SK-N-SH treated with all-trans-retinoic acid at 6 μM for 48 hours (cell line): ENCODE measurements at regions not wholly inside any gene's neighbourhood (a gene's known extent, or its start where the extent isn't known, plus 50 kb on each side); places are given as distances from the start of the nearest gene placed in this dataset.
A peak's percentile ranks its signal among the peaks of the same experiment; 100 is the strongest.
"Not testable (repeated sequence)": the region's sequence is repeated elsewhere in the genome, so short reads cannot be mapped to it uniquely, and the experiment has no call there.

Experiments
- ATAC-seq: fragments of 200-7000 bp; cut with Tn5 transposase; 3 replicates; pipeline ENCODE4 v1.9.1; 2020; ENCODE audit warnings: mild to moderate bottlenecking, moderate library complexity
- BACH2 ChIP-seq: fragments of 250-450 bp; sonication (Bioruptor Pico); IDR thresholded peaks from 2 replicates; pipeline ENCODE4 v1.9.0; 2021; ENCODE audit warnings: mild to moderate bottlenecking, borderline replicate concordance
- CSDC2 ChIP-seq: fragments of 250-450 bp; sonication (Bioruptor Pico); IDR thresholded peaks from 2 replicates; pipeline ENCODE4 v1.5.0; 2020; ENCODE audit warnings: mild to moderate bottlenecking, moderate library complexity
- ISL1 ChIP-seq: fragments of 250-450 bp; sonication (Bioruptor Pico); IDR thresholded peaks from 2 replicates; pipeline ENCODE4 v2.1.2; 2022; ENCODE audit warnings: mild to moderate bottlenecking, moderate library complexity
- OSR1 ChIP-seq: fragments of 250-450 bp; sonication (Bioruptor Pico); IDR thresholded peaks from 2 replicates; pipeline ENCODE4 v1.8.0; 2022; ENCODE audit warnings: moderate library complexity, mild to moderate bottlenecking, inconsistent platforms
- PATZ1 ChIP-seq: fragments of 250-450 bp; sonication (Bioruptor Pico); IDR thresholded peaks from 2 replicates; pipeline ENCODE4 v1.8.0; 2020; ENCODE audit warnings: mild to moderate bottlenecking, moderate library complexity, borderline replicate concordance
- POU6F1 ChIP-seq: fragments of 250-450 bp; sonication (Bioruptor Pico); IDR thresholded peaks from 2 replicates; pipeline ENCODE4 v1.8.0; 2021; ENCODE audit warnings: low read depth, mild to moderate bottlenecking, moderate library complexity, borderline replicate concordance
- PPARA ChIP-seq: fragments of 250-450 bp; sonication (Bioruptor Pico); IDR thresholded peaks from 2 replicates; pipeline ENCODE4 v1.5.0; 2020; ENCODE audit warnings: mild to moderate bottlenecking, borderline replicate concordance
- RARB ChIP-seq: fragments of 250-450 bp; sonication (Bioruptor Pico); IDR thresholded peaks from 2 replicates; pipeline ENCODE4 v1.8.0; 2021; ENCODE audit warnings: mild to moderate bottlenecking, moderate library complexity
- SNAI2 ChIP-seq: fragments of 250-450 bp; sonication (Bioruptor Pico); IDR thresholded peaks from 2 replicates; pipeline ENCODE4 v1.5.0; 2020; ENCODE audit warnings: mild to moderate bottlenecking, moderate library complexity
- TCF4 ChIP-seq: fragments of 250-450 bp; sonication (Bioruptor Pico); IDR thresholded peaks from 2 replicates; pipeline ENCODE4 v1.8.0; 2021; ENCODE audit warnings: mild to moderate bottlenecking, moderate library complexity, borderline replicate concordance
- TOX ChIP-seq: fragments of 250-450 bp; sonication (Bioruptor Pico); IDR thresholded peaks from 2 replicates; pipeline ENCODE4 v1.8.0; 2021; ENCODE audit warnings: mild to moderate bottlenecking, moderate library complexity, borderline replicate concordance
- ZC3H10 ChIP-seq: fragments of 250-450 bp; sonication (Bioruptor Pico); IDR thresholded peaks from 2 replicates; pipeline ENCODE4 v1.5.1; 2021; ENCODE audit warnings: mild to moderate bottlenecking, moderate library complexity
- ZFP3 ChIP-seq: fragments of 250-450 bp; sonication (Bioruptor Pico); IDR thresholded peaks from 2 replicates; pipeline ENCODE4 v1.5.0; 2020; ENCODE audit warnings: mild to moderate bottlenecking, moderate library complexity
- ZFP30 ChIP-seq: fragments of 450-650 bp; formaldehyde crosslinking; IDR thresholded peaks from 2 replicates; pipeline ENCODE4 v1.5.0; 2022; ENCODE audit warnings: mild to moderate bottlenecking, moderate library complexity
- ZNF565 ChIP-seq: fragments of 450-650 bp; formaldehyde crosslinking; conservative IDR thresholded peaks from 2 replicates; pipeline ENCODE4 v1.5.0; 2020; ENCODE audit warnings: low read depth, mild to moderate bottlenecking, moderate library complexity
- ZNF8 ChIP-seq: fragments of 450-650 bp; formaldehyde crosslinking; IDR thresholded peaks from 2 replicates; pipeline ENCODE4 v1.5.0; 2020; ENCODE audit warnings: mild to moderate bottlenecking, moderate library complexity
- TF ChIP-seq, protein P1 (sequence below): fragments of 250-450 bp; sonication (Bioruptor Pico); IDR thresholded peaks from 2 replicates; pipeline ENCODE4 v1.5.1; 2020; ENCODE audit warnings: low read depth, mild to moderate bottlenecking, moderate library complexity
- TF ChIP-seq, protein P2 (sequence below): fragments of 250-450 bp; sonication (Bioruptor Pico); IDR thresholded peaks from 2 replicates; pipeline ENCODE4 v1.5.1; 2021; ENCODE audit warnings: mild to moderate bottlenecking, moderate library complexity
- TF ChIP-seq, protein P3 (sequence below): fragments of 250-450 bp; sonication (Bioruptor Pico); IDR thresholded peaks from 2 replicates; pipeline ENCODE4 v1.5.0; 2020; ENCODE audit warnings: mild to moderate bottlenecking, moderate library complexity

GRCh38 chr17:22517716-22518115 is 825.4 kb downstream of the KCNJ18 start:
- TF ChIP-seq RARB (CRISPR knock-in tag), result no peak
- no peak for TF ChIP-seq TOX
- no peak for TF ChIP-seq POU6F1 (CRISPR knock-in tag)
- TF ChIP-seq SNAI2 (CRISPR knock-in tag), result no peak
- no peak for TF ChIP-seq PATZ1 (CRISPR knock-in tag)
- TF ChIP-seq BACH2 (CRISPR knock-in tag), result no peak
- TF ChIP-seq ZNF565, result no peak
- no peak for TF ChIP-seq ZC3H10 (CRISPR knock-in tag)
- no peak for TF ChIP-seq OSR1 (CRISPR knock-in tag)
- TF ChIP-seq PPARA, result no peak
- no peak for TF ChIP-seq TCF4 (CRISPR knock-in tag)
- TF ChIP-seq, protein P1, sequence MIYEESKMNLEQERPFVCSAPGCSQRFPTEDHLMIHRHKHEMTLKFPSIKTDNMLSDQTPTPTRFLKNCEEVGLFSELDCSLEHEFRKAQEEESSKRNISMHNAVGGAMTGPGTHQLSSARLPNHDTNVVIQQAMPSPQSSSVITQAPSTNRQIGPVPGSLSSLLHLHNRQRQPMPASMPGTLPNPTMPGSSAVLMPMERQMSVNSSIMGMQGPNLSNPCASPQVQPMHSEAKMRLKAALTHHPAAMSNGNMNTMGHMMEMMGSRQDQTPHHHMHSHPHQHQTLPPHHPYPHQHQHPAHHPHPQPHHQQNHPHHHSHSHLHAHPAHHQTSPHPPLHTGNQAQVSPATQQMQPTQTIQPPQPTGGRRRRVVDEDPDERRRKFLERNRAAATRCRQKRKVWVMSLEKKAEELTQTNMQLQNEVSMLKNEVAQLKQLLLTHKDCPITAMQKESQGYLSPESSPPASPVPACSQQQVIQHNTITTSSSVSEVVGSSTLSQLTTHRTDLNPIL, result no peak
- ATAC-seq, result no peak; the same call in 2 of the 3 replicates

DNA sequence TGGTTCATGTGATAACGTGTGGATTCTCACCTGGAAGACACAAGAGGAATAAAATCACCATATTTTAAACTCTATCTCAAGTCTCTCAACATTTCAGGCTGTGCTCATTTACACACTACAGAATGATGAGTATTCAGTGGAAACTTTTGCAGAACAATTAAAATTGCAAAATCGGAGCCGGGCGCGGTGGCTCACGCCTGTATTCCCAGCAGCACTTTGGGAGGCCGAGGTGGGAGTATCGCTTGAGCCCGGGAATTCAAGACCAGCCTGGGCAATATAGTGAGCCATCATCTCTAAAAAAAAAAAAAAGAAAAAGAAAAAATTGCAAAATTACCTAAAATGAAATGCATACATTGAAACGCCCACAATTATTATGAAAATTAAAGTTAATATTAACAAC is 825.9 kb downstream of the KCNJ18 start:
- no peak for TF ChIP-seq CSDC2 (CRISPR knock-in tag)
- TF ChIP-seq ZNF8, result no peak
- no peak for TF ChIP-seq POU6F1 (CRISPR knock-in tag)
- TF ChIP-seq TCF4 (CRISPR knock-in tag), result no peak
- no peak for TF ChIP-seq PPARA
- no peak for TF ChIP-seq BACH2 (CRISPR knock-in tag)
- no peak for TF ChIP-seq RARB (CRISPR knock-in tag)
- TF ChIP-seq ZFP30 (CRISPR knock-in tag), result no peak
- TF ChIP-seq ZNF565, result no peak
- ATAC-seq, result no peak

DNA sequence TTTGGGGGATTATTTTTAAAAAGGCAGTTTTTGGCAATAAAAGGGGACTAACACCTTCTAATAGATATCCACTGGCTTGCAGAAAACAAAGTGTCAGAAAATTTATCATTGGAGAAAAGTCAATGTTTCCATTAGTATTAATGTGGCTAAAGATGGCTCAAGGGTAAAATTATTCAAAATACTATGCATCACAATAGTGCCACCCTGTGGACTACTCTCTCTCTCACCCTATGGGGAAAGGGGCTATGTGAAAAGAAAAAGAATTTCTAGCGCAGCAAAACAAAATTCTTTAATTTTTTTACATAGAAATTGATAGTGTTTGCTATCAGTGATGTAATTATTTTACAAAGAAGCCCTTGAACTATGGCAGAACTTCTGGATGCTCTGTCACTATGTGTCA is 856.5 kb downstream of the KCNJ18 start:
- peak; percentile 78 for ATAC-seq

DNA sequence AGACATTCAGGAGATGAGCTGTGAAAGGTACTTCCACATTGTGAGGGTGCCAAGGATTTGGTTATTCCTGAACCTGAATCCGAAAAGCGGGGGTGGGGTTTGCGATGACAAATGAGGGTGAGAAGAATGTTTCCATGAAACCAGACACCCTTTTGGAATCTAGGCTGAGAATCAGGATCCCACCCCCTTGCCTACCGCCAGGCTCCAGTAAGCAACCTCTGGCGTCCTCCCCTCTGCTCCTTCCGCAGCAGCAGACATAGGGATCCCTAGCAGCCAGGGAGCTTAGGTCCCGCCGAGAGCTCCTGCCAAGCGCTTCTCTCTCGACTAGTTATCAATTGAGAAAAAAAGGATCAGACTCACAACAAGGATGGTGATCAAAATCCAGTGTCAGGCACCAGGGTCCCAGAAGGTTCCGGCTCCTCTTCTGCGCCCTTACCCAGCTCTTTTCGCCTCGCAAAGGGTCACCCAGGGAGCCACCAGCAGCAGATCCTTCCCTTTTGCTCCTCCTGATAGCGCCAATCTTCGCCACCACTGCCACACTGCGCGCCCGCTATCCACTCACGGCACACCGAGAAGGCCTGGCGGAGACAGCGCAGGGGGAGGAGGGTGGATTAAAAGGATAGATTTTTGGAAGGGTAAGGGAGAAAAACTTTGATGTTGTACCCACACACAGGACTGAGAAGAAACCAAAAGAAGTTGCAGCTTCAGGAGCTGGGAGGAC is 859.5 kb downstream of the KCNJ18 start:
- ATAC-seq, result not testable (repeated sequence)

GRCh38 chr17:22569459-22570143 is 877.3 kb downstream of the KCNJ18 start:
- ATAC-seq, result no peak

More at GRCh38 chr17:22569459-22570143, 877.3 kb downstream of the KCNJ18 start:
- TF ChIP-seq, protein P2, sequence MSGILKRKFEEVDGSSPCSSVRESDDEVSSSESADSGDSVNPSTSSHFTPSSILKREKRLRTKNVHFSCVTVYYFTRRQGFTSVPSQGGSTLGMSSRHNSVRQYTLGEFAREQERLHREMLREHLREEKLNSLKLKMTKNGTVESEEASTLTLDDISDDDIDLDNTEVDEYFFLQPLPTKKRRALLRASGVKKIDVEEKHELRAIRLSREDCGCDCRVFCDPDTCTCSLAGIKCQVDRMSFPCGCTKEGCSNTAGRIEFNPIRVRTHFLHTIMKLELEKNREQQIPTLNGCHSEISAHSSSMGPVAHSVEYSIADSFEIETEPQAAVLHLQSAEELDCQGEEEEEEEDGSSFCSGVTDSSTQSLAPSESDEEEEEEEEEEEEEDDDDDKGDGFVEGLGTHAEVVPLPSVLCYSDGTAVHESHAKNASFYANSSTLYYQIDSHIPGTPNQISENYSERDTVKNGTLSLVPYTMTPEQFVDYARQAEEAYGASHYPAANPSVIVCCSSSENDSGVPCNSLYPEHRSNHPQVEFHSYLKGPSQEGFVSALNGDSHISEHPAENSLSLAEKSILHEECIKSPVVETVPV (CRISPR knock-in tag), result no peak
- TF ChIP-seq ISL1 (no peak), PPARA (no peak), RARB (CRISPR knock-in tag) (no peak), CSDC2 (CRISPR knock-in tag) (no peak), ZFP3 (CRISPR knock-in tag) (no peak), TCF4 (CRISPR knock-in tag) (no peak)
- TF ChIP-seq, protein P3, sequence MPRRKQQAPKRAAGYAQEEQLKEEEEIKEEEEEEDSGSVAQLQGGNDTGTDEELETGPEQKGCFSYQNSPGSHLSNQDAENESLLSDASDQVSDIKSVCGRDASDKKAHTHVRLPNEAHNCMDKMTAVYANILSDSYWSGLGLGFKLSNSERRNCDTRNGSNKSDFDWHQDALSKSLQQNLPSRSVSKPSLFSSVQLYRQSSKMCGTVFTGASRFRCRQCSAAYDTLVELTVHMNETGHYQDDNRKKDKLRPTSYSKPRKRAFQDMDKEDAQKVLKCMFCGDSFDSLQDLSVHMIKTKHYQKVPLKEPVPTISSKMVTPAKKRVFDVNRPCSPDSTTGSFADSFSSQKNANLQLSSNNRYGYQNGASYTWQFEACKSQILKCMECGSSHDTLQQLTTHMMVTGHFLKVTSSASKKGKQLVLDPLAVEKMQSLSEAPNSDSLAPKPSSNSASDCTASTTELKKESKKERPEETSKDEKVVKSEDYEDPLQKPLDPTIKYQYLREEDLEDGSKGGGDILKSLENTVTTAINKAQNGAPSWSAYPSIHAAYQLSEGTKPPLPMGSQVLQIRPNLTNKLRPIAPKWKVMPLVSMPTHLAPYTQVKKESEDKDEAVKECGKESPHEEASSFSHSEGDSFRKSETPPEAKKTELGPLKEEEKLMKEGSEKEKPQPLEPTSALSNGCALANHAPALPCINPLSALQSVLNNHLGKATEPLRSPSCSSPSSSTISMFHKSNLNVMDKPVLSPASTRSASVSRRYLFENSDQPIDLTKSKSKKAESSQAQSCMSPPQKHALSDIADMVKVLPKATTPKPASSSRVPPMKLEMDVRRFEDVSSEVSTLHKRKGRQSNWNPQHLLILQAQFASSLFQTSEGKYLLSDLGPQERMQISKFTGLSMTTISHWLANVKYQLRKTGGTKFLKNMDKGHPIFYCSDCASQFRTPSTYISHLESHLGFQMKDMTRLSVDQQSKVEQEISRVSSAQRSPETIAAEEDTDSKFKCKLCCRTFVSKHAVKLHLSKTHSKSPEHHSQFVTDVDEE, result no peak
- TF ChIP-seq, protein P1, result no peak
